ENCODE measurements at regions not wholly inside any gene's neighbourhood (a gene's known extent, or its start where the extent isn't known, plus 50 kb on each side); places are given as distances from the start of the nearest gene placed in this dataset.

- TF ChIP-seq AR (CRISPR knock-in tag; IDR thresholded peaks at IDR 0.05) (no peak), ATF2 (CRISPR knock-in tag; IDR thresholded peaks at IDR 0.05; ENCODE audit: borderline replicate concordance, low read depth) (no peak), ZNF121 (CRISPR knock-in tag; IDR thresholded peaks at IDR 0.05) (no peak)
Observed at GRCh38 chr5:67308988-67309688, 112.5 kb upstream of the CD180 start (continued).

GRCh38 chr5:67306965-67307607 lies 110.5 kb upstream of the CD180 start:
- Mint-ChIP-seq H3K9me3 (peaks cover 20% of the 10 kb centered on the region), H3K4me3 (no peak overlapping the region), H3K36me3 (peaks cover 3% of the 10 kb centered on the region; the same call in 1 of the 2 replicates), H3K27ac (no peak overlapping the region), H3K27me3 (ENCODE audit: low read depth) (no peaks in the 10 kb centered on the region; the same call in 1 of the 2 replicates), H3K4me1 (no peaks in the 10 kb centered on the region)
- DNase-seq (ENCODE audit: low spot score) (no peak), ATAC-seq (no peak)
- CTCF ChIA-PET, result no interaction called here
- POLR2A ChIA-PET, result no interaction called here
- TF ChIP-seq CREB1 (CRISPR knock-in tag; IDR thresholded peaks at IDR 0.05) (no peak), RORB (CRISPR knock-in tag; IDR thresholded peaks at IDR 0.05) (no peak), ESRRA (CRISPR knock-in tag; IDR thresholded peaks at IDR 0.05; ENCODE audit: borderline replicate concordance) (no peak), TEAD1 (CRISPR knock-in tag; IDR thresholded peaks at IDR 0.05) (no peak), OVOL2 (CRISPR knock-in tag; IDR thresholded peaks at IDR 0.05; ENCODE audit: borderline replicate concordance) (no peak), ZNF532 (CRISPR knock-in tag; IDR thresholded peaks at IDR 0.05; ENCODE audit: borderline replicate concordance) (no peak), E2F4 (CRISPR knock-in tag; IDR thresholded peaks at IDR 0.05; ENCODE audit: borderline replicate concordance, low read depth) (no peak), AFF4 (CRISPR knock-in tag; IDR thresholded peaks at IDR 0.05; ENCODE audit: borderline replicate concordance) (no peak), TEAD4 (CRISPR knock-in tag; IDR thresholded peaks at IDR 0.05) (no peak), ERG (CRISPR knock-in tag; IDR thresholded peaks at IDR 0.05) (no peak), ZNF317 (CRISPR knock-in tag; IDR thresholded peaks at IDR 0.05; ENCODE audit: borderline replicate concordance, low read depth) (no peak), GTF2I (CRISPR knock-in tag; conservative IDR thresholded peaks at IDR 0.05) (no peak), HMGXB4 (CRISPR knock-in tag; IDR thresholded peaks at IDR 0.05) (no peak), NR3C1 (CRISPR knock-in tag; conservative IDR thresholded peaks at IDR 0.05; ENCODE audit: low read depth) (no peak), ZNF232 (CRISPR knock-in tag; IDR thresholded peaks at IDR 0.05) (no peak)

Data from WTC11 (cell line).